ENCODE measurements at regions not wholly inside any gene's neighbourhood (a gene's known extent, or its start where the extent isn't known, plus 50 kb on each side); places are given as distances from the start of the nearest gene placed in this dataset.

DNA sequence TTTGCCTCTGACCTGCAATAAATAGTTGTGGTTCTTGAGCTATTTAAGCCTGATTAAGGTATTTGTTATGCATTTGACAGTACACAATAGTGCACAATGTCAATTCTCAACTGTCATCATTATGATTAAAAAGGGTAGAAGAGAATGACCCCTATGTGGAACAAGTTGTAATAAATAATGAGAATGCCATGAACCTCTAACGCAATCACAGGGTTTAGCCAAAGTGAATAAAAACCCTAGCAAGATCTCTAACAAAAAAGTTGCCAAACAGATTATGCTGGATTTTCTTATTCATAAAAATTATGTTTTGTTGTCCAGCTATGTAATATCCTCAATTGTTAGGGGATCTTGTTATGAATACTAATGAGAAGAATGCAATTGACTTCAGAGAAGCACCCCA, 387.4 kb downstream of the GPAT3 start:
- TF ChIP-seq POLR2AphosphoS5 (IDR thresholded peaks at IDR 0.05; ENCODE audit: low read depth, low read length) (no peak), SIN3A (IDR thresholded peaks at IDR 0.05; ENCODE audit: borderline replicate concordance, insufficient read depth, low read length) (no peak), TAF1 (IDR thresholded peaks at IDR 0.05; ENCODE audit: borderline replicate concordance, insufficient read depth, low read length) (no peak), FOXP2 (optimal IDR thresholded peaks at IDR 0.05; ENCODE audit: borderline replicate concordance, extremely low read depth, extremely low read length, insufficient read depth) (no peak)
- TF ChIP-seq, protein P1, sequence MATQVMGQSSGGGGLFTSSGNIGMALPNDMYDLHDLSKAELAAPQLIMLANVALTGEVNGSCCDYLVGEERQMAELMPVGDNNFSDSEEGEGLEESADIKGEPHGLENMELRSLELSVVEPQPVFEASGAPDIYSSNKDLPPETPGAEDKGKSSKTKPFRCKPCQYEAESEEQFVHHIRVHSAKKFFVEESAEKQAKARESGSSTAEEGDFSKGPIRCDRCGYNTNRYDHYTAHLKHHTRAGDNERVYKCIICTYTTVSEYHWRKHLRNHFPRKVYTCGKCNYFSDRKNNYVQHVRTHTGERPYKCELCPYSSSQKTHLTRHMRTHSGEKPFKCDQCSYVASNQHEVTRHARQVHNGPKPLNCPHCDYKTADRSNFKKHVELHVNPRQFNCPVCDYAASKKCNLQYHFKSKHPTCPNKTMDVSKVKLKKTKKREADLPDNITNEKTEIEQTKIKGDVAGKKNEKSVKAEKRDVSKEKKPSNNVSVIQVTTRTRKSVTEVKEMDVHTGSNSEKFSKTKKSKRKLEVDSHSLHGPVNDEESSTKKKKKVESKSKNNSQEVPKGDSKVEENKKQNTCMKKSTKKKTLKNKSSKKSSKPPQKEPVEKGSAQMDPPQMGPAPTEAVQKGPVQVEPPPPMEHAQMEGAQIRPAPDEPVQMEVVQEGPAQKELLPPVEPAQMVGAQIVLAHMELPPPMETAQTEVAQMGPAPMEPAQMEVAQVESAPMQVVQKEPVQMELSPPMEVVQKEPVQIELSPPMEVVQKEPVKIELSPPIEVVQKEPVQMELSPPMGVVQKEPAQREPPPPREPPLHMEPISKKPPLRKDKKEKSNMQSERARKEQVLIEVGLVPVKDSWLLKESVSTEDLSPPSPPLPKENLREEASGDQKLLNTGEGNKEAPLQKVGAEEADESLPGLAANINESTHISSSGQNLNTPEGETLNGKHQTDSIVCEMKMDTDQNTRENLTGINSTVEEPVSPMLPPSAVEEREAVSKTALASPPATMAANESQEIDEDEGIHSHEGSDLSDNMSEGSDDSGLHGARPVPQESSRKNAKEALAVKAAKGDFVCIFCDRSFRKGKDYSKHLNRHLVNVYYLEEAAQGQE (IDR thresholded peaks at IDR 0.05; ENCODE audit: insufficient read depth in 1 of 2, low read depth in 2 of 2, low read length in 2 of 2), result no peak

DNA sequence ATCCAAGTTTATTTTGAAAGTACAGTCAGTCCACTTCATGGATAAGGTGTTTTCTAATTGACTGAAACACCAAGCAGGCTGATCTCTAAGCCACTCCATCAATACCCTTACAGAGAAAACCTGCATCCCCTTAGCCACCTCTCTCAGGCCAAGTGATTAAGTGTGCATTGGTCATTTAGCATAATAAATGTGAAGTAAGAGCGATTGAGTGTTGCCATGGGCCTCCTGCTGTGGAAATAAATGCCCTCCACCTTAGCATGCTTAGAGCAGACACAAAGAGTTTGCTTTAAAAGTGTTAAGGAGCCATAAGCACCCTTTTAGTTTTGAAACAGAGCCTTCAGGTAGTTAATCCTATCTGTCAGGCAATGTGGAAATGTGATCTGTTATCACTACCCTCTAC, 386.5 kb downstream of the GPAT3 start:
- TF ChIP-seq TAF1 (IDR thresholded peaks at IDR 0.05; ENCODE audit: borderline replicate concordance, insufficient read depth, low read length), result no peak
- TF ChIP-seq, protein P1 (IDR thresholded peaks at IDR 0.05; ENCODE audit: insufficient read depth in 1 of 2, low read depth in 2 of 2, low read length in 2 of 2), result no peak

DNA sequence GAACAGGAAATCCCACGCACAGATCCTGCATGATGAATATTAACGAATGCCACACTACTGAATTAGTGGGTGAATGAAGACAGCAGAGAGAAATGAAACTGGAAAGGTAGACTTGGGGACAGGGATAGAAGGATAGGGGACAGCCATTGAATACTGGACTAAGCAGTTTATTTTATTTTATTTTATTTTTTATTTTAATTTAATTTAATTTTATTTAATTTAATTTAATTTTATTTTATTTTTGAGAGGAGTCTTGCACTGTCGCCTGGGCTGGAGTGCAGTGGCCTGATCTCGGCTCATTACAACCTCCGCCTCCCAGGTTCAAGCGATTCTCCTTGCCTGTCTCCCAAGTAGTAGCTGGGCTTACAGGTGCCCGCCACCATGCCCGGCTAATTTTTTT, 385.2 kb downstream of the GPAT3 start:
- TF ChIP-seq SIN3A (IDR thresholded peaks at IDR 0.05; ENCODE audit: borderline replicate concordance, insufficient read depth, low read length) (no peak), FOXP2 (optimal IDR thresholded peaks at IDR 0.05; ENCODE audit: borderline replicate concordance, extremely low read depth, extremely low read length, insufficient read depth) (no peak), POLR2AphosphoS5 (IDR thresholded peaks at IDR 0.05; ENCODE audit: low read depth, low read length) (no peak), TAF1 (IDR thresholded peaks at IDR 0.05; ENCODE audit: borderline replicate concordance, insufficient read depth, low read length) (no peak)
- TF ChIP-seq, protein P1 (IDR thresholded peaks at IDR 0.05; ENCODE audit: insufficient read depth in 1 of 2, low read depth in 2 of 2, low read length in 2 of 2), result no peak

DNA sequence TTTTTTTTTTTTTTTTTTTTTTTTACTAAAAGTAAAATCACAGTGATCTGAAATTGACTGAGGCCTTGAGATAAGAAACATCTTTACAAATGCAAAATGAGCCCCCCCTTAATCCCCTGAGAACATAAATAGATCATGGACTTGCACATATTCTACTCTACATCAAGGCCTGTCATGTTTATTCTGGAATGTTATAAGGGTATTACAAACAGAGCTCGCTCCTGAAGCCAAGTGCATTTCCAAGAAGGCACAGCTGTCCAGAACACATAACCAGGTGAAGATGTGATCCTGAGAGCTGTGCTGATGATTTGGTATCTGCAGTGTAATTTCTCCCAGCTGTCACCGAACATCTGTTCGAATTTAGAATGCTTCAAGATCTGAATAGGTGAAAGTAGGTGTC, 384.5 kb downstream of the GPAT3 start:
- TF ChIP-seq SIN3A (IDR thresholded peaks at IDR 0.05; ENCODE audit: borderline replicate concordance, insufficient read depth, low read length), result no peak
- TF ChIP-seq, protein P1 (IDR thresholded peaks at IDR 0.05; ENCODE audit: insufficient read depth in 1 of 2, low read depth in 2 of 2, low read length in 2 of 2), result no peak
- no peak for TF ChIP-seq POLR2AphosphoS5 (IDR thresholded peaks at IDR 0.05; ENCODE audit: low read depth, low read length)
- TF ChIP-seq FOXP2 (optimal IDR thresholded peaks at IDR 0.05; ENCODE audit: borderline replicate concordance, extremely low read depth, extremely low read length, insufficient read depth), result no peak
- TF ChIP-seq TAF1 (IDR thresholded peaks at IDR 0.05; ENCODE audit: borderline replicate concordance, insufficient read depth, low read length), result no peak

DNA sequence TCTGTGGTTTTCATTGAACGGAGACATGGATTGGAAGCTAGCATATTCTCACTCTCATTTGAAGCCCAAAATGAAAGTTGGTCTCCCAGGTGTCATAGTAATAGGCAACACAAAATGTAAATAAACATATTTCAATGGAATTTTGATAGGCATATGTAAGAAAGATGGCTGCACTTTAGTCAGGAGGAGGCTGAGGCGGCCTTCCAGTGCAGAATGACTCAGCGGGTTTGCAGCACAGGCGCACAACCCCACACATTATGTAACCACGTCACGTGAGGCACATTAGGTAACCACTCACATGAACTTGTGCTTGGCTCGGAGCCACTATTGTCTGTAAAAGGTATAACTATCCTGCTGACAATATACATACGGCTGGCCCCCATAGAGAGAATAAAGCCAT, 381.7 kb downstream of the GPAT3 start:
- no peak for TF ChIP-seq SIN3A (IDR thresholded peaks at IDR 0.05; ENCODE audit: borderline replicate concordance, insufficient read depth, low read length)
- TF ChIP-seq, protein P1 (IDR thresholded peaks at IDR 0.05; ENCODE audit: insufficient read depth in 1 of 2, low read depth in 2 of 2, low read length in 2 of 2), result no peak
- TF ChIP-seq POLR2AphosphoS5 (IDR thresholded peaks at IDR 0.05; ENCODE audit: low read depth, low read length), result no peak
- no peak for TF ChIP-seq TAF1 (IDR thresholded peaks at IDR 0.05; ENCODE audit: borderline replicate concordance, insufficient read depth, low read length)
- TF ChIP-seq FOXP2 (optimal IDR thresholded peaks at IDR 0.05; ENCODE audit: borderline replicate concordance, extremely low read depth, extremely low read length, insufficient read depth), result no peak

Measured in PFSK-1 (cell line).